Spleen (tissue), 11 donors: ENCODE measurements at regions not wholly inside any gene's neighbourhood (a gene's known extent, or its start where the extent isn't known, plus 50 kb on each side); places are given as distances from the start of the nearest gene placed in this dataset.

Experiments
- DNase-seq: peaks from one replicate; pipeline ENCODE4 v3.0.0-alpha.2; 2020
- H3K27ac ChIP-seq, 8 donors: fragments of 200-600 bp; sonication (generic) in 7 of 8; 1 replicate in 4 of 8; 2 replicates in 4 of 8; pipeline versions ENCODE4 v1.5.0 to v1.8.0; 2016 to 2021; ENCODE audit warnings: inconsistent platforms in 4 of 8, mild to moderate bottlenecking in 4 of 8, moderate library complexity in 1 of 8
- H3K27me3 ChIP-seq, 7 donors: fragments of 200-600 bp; sonication (generic) in 6 of 7; replicated peaks in 1 of 7; 1 replicate in 4 of 7; 2 replicates in 3 of 7; pipeline versions ENCODE4 v1.5.0 to v1.8.0; 2016 to 2021; ENCODE audit warnings: inconsistent platforms in 3 of 7, mild to moderate bottlenecking in 1 of 7
- H3K36me3 ChIP-seq, 6 donors: fragments of 200-600 bp; sonication (generic) in 5 of 6; 1 replicate in 4 of 6; 2 replicates in 2 of 6; pipeline versions ENCODE4 v1.5.0 to v1.8.0; 2016 to 2021; ENCODE audit warnings: inconsistent platforms in 2 of 6
- H3K4me1 ChIP-seq, 6 donors: fragments of 200-600 bp; sonication (generic) in 5 of 6; 1 replicate in 3 of 6; 2 replicates in 3 of 6; pipeline versions ENCODE4 v1.5.0 to v1.8.0; 2016 to 2021; ENCODE audit warnings: inconsistent platforms in 3 of 6
- H3K4me3 ChIP-seq, 8 donors: fragments of 200-600 bp; sonication (generic) in 7 of 8; 1 replicate in 4 of 8; 2 replicates in 4 of 8; pipeline versions ENCODE4 v1.5.0 to v1.8.0; 2016 to 2021; ENCODE audit warnings: inconsistent platforms in 4 of 8, mild to moderate bottlenecking in 4 of 8, moderate library complexity in 2 of 8
- H3K9me3 ChIP-seq, 8 donors: fragments of 200-600 bp; sonication (generic) in 7 of 8; 1 replicate in 4 of 8; 2 replicates in 4 of 8; pipeline versions ENCODE4 v1.5.0 to v1.8.0; 2016 to 2021; ENCODE audit warnings: inconsistent platforms in 4 of 8
- POLR2A ChIP-seq, 3 donors: fragments of 450-650 bp; IDR thresholded peaks; one replicate each; pipeline ENCODE4 v1.5.1; 2017; ENCODE audit warnings: antibody characterized with exemption in 3 of 3, mild to moderate bottlenecking in 1 of 3
- POLR2AphosphoS5 ChIP-seq, 3 donors: sonication (generic); formaldehyde crosslinking; IDR thresholded peaks; one replicate each; pipeline ENCODE4 v1.5.1; 2017; ENCODE audit warnings: antibody characterized with exemption in 3 of 3
- WGBS, 5 donors: extraction: QIAGEN DNeasy Blood & Tissue Kit in 3 of 5; methylation state at CpG; one replicate each; pipeline versions ENCODE4 v1.1.5 to v1.1.7; 2013 to 2018; 5-methylcytosine and 5-hydroxymethylcytosine counted together
- intact Hi-C: fragments of 100-400 bp; cut with DNase I; formaldehyde crosslinking; loops from one replicate; pipeline ENCODE4 v1.15.0; 2023; ENCODE audit warnings: low total_unique reads
- TF ChIP-seq, protein P1 (sequence below), 11 experiments: fragments of 200-600 bp in 7 of 11; fragments of 450-650 bp in 4 of 11; sonication (generic) in 4 of 11; IDR thresholded peaks in 8 of 11; conservative IDR thresholded peaks in 3 of 11; 1 replicate in 7 of 11; 2 replicates in 4 of 11; pipeline versions ENCODE4 v1.4.0 to v1.8.0; 2016 to 2021; ENCODE audit warnings: antibody characterized with exemption in 11 of 11, inconsistent platforms in 4 of 11, mild to moderate bottlenecking in 1 of 11
- donor health status: healthy with polysubstance abuse.
- donor health status: DM: no; HTN: no; CAD: no; lungs with moderate emphysema.
- donor health status: DM: no; HTN: no; CAD: no.
- donor health status: Bipolar disorder and iron deficiency.
- donor health status: healthy.
- donor health status: DM: no; HTN: no; CAD: no.
- donor health status: DM: yes; HTN: yes; CAD: no.

DNA sequence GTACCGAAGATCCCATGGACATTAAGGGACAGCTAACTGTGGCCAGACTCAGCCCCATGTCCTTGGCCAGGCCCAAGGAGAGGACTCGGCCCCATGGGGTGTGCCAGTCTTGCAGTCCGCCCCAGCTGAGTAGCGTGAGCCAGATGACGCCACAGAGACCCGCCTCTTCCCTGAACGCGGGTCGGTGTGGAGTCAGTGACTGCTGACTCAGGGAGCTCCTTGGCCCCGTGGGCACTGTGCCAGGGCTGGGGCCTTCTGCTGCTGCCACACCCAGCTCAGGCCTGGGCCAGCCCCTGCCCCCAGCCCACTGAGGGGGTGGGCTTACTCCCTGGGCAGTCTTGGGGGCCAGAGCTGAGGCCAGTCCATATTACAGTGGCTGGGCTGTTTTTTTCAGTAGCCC lies 52.8 kb downstream of the PLXNA1 start:
- whole genome bisulfite sequencing, 5 donors: 37 to 75% (median 60%) methylated on average over 7 to 10 of the region's 10 CpGs
- TF ChIP-seq, protein P1, sequence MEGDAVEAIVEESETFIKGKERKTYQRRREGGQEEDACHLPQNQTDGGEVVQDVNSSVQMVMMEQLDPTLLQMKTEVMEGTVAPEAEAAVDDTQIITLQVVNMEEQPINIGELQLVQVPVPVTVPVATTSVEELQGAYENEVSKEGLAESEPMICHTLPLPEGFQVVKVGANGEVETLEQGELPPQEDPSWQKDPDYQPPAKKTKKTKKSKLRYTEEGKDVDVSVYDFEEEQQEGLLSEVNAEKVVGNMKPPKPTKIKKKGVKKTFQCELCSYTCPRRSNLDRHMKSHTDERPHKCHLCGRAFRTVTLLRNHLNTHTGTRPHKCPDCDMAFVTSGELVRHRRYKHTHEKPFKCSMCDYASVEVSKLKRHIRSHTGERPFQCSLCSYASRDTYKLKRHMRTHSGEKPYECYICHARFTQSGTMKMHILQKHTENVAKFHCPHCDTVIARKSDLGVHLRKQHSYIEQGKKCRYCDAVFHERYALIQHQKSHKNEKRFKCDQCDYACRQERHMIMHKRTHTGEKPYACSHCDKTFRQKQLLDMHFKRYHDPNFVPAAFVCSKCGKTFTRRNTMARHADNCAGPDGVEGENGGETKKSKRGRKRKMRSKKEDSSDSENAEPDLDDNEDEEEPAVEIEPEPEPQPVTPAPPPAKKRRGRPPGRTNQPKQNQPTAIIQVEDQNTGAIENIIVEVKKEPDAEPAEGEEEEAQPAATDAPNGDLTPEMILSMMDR (IDR thresholded peaks at IDR 0.05 in 8 of 11, conservative IDR thresholded peaks at IDR 0.05 in 3 of 11): no peak
- TF ChIP-seq POLR2A (IDR thresholded peaks at IDR 0.05) (no peak), POLR2AphosphoS5 (IDR thresholded peaks at IDR 0.05) (peak; percentile 60 to 73 (median 68))
- DNase-seq: peak; percentile 85

DNA sequence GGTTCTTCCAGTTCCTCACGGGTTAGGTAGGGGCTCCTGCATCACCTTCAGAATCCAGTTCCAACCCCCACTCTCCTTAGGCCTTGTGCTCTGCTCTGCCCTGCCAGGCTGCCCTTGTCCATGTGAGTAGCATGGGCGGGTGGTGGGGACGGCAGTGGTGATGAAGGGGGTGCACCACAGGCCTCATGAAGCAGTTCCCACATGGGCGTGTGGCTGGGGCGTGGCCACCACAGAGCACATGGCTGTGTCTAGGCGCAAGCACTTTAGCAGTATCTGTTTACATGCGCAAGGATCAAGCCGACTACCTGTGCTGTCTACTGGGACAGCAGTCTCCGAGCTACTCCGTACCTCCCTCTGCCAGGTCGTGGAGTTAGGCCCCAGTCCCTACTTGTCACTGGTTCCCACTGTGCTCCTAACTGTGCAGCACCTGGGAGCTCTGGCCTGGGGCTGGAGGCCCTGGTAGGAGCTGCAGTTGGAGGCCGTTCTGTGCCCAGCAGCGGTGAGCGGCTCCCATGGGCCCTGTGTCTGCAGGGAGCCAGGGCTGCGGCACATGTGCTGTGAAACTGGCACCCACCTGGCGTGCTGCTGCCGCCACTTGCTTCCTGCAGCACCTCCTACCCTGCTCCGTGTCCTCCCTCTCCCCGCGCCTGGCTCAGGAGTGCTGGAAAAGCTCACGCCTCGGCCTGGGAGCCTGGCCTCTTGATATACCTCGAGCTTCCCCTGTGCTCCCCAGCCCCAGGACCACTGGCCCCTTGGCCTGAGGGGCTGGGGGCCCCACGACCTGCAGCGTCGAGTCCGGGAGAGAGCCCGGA lies 53.5 kb downstream of the PLXNA1 start:
- peak; percentile 70 for DNase-seq
- 89 to 92% (median 91%) methylated on average over 20 to 28 of the region's 28 CpGs for WGBS, 5 donors
- peak overlapping the region in 3 of 8 donors; percentile 43 to 62 (median 60) for H3K27ac ChIP-seq

More for the DNA sequence above, 52.8 kb downstream of the PLXNA1 start:
- peaks cover 4 to 42% (median 33%) of the 10 kb centered on the region in 6 donors for H3K36me3 ChIP-seq
- H3K9me3 ChIP-seq: no peaks in the 10 kb centered on the region
- H3K4me3 ChIP-seq: no peak overlapping the region
- no peaks in the 10 kb centered on the region for H3K27me3 ChIP-seq
- H3K27ac ChIP-seq: peak overlapping the region in 6 of 8 donors; percentile 19 to 62 (median 54)
- H3K4me1 ChIP-seq: peaks cover 0 to 21% (median 4%) of the 10 kb centered on the region in 6 donors
- intact Hi-C loops: no loop called here

DNA sequence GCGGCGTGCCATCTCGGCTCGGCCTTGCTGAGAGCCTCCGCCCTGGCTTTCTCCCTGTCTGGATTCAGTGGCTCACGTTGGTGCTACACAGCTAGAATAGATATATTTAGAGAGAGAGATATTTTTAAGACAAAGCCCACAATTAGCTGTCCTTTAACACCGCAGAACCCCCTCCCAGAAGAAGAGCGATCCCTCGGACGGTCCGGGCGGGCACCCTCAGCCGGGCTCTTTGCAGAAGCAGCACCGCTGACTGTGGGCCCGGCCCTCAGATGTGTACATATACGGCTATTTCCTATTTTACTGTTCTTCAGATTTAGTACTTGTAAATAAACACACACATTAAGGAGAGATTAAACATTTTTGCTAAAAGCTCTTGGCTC lies 54.1 kb downstream of the PLXNA1 start:
- intact Hi-C loops: no loop called here
- H3K36me3 ChIP-seq: peaks cover 4 to 29% (median 22%) of the 10 kb centered on the region in 6 donors
- H3K27me3 ChIP-seq: no peaks in the 10 kb centered on the region
- H3K4me1 ChIP-seq: peaks cover 0 to 21% (median 4%) of the 10 kb centered on the region in 6 donors
- 90 to 96% (median 95%) methylated on average over 14 to 16 of the region's 16 CpGs for WGBS, 5 donors
- peak; percentile 47 for DNase-seq
- no peak overlapping the region for H3K27ac ChIP-seq
- no peaks in the 10 kb centered on the region for H3K9me3 ChIP-seq
- TF ChIP-seq POLR2AphosphoS5 (IDR thresholded peaks at IDR 0.05) (no peak), POLR2A (IDR thresholded peaks at IDR 0.05) (no peak)
- TF ChIP-seq, protein P1 (IDR thresholded peaks at IDR 0.05 in 8 of 11, conservative IDR thresholded peaks at IDR 0.05 in 3 of 11): no peak
- no peak overlapping the region for H3K4me3 ChIP-seq

More for the DNA sequence above, 53.5 kb downstream of the PLXNA1 start:
- Histone ChIP-seq H3K9me3 (no peaks in the 10 kb centered on the region), H3K36me3 (peaks cover 4 to 35% (median 27%) of the 10 kb centered on the region in 6 donors), H3K4me1 (peaks cover 0 to 21% (median 4%) of the 10 kb centered on the region in 6 donors), H3K27me3 (no peaks in the 10 kb centered on the region), H3K4me3 (no peak overlapping the region)
- intact Hi-C loops: no loop called here
- no peak for TF ChIP-seq POLR2A (IDR thresholded peaks at IDR 0.05)
- TF ChIP-seq POLR2AphosphoS5 (IDR thresholded peaks at IDR 0.05): peak in 1 of 3 donors; percentile 23

DNA sequence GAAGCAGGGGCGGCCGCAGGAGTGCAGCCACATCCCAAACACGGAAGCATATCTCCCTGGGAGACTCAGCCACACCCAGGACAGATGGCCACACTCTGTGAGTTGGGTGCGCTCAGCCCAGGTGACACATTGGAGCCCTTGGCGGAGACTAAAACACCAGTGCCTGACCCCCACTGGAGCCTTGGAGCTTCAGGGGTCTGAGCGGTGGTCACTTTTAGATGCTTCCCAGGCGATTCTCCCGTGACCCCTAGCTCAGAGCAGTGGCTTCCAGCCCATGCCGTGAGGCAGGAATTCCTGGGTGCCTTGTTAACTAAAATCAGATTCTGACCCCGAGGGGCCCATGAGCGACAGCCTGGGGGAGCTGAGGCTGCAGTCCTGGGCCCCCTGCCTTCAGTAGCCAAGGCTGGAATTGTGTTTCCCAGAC lies 54.5 kb downstream of the PLXNA1 start:
- peak; percentile 63 for DNase-seq
- intact Hi-C loops: no loop called here
- 82 to 92% (median 87%) methylated on average over 8 to 11 of the region's 11 CpGs for WGBS, 5 donors

More for the DNA sequence above, 54.5 kb downstream of the PLXNA1 start:
- Histone ChIP-seq H3K4me3 (no peak overlapping the region), H3K27ac (no peak overlapping the region), H3K36me3 (peaks cover 4 to 24% (median 18%) of the 10 kb centered on the region in 6 donors), H3K27me3 (no peaks in the 10 kb centered on the region), H3K9me3 (no peaks in the 10 kb centered on the region), H3K4me1 (peaks cover 0 to 21% (median 4%) of the 10 kb centered on the region in 6 donors)
- TF ChIP-seq POLR2AphosphoS5 (IDR thresholded peaks at IDR 0.05) (no peak), POLR2A (IDR thresholded peaks at IDR 0.05) (no peak)
- TF ChIP-seq, protein P1 (IDR thresholded peaks at IDR 0.05 in 8 of 11, conservative IDR thresholded peaks at IDR 0.05 in 3 of 11): no peak
